ENCODE measurements at regions not wholly inside any gene's neighbourhood (a gene's known extent, or its start where the extent isn't known, plus 50 kb on each side); places are given as distances from the start of the nearest gene placed in this dataset.

GRCh38 chr2:59912042-59912441, 641.4 kb downstream of the BCL11A start:
- TF ChIP-seq, protein P1, sequence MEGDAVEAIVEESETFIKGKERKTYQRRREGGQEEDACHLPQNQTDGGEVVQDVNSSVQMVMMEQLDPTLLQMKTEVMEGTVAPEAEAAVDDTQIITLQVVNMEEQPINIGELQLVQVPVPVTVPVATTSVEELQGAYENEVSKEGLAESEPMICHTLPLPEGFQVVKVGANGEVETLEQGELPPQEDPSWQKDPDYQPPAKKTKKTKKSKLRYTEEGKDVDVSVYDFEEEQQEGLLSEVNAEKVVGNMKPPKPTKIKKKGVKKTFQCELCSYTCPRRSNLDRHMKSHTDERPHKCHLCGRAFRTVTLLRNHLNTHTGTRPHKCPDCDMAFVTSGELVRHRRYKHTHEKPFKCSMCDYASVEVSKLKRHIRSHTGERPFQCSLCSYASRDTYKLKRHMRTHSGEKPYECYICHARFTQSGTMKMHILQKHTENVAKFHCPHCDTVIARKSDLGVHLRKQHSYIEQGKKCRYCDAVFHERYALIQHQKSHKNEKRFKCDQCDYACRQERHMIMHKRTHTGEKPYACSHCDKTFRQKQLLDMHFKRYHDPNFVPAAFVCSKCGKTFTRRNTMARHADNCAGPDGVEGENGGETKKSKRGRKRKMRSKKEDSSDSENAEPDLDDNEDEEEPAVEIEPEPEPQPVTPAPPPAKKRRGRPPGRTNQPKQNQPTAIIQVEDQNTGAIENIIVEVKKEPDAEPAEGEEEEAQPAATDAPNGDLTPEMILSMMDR (IDR thresholded peaks at IDR 0.05) = no peak
- TF ChIP-seq POLR2A (IDR thresholded peaks at IDR 0.05) = no peak
